Epithelial cell of proximal tubule (primary cell): ENCODE measurements at regions not wholly inside any gene's neighbourhood (a gene's known extent, or its start where the extent isn't known, plus 50 kb on each side); places are given as distances from the start of the nearest gene placed in this dataset.

Source experiments
- DNase-seq: peaks from one replicate; pipeline ENCODE4 v3.0.0-alpha.2; 2011; ENCODE audit warnings: low read depth
- H3K4me3 ChIP-seq: 2 replicates; pipeline ENCODE4 v1.5.1; 2011; ENCODE audit warnings: low read depth, mild to moderate bottlenecking, low read length
- CTCF ChIP-seq: conservative IDR thresholded peaks from 2 replicates; pipeline ENCODE4 v1.5.1; 2012; ENCODE audit warnings: low read depth, mild to moderate bottlenecking, low read length

DNA sequence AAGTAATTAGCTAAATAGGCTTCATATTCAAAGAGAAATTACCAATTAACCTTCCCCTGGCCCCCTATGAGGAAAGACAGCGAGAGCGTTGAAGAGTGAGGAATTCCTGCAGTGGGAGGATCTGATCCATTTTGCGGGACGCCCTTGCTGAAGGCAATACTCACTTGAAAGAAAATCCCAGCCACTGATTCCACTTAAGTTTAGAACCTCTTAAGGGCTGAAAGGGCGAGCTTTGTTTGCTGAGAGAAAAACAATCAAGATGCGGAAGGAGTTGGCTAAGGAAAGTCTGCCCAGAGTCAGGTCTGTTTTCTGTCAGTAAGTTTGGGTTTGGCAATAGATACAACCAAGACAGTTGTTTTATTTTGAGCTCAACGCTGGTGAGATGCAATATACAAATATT lies 102.8 kb upstream of the GBE1 start:
- H3K4me3 ChIP-seq, result no peak overlapping the region
- DNase-seq, result no peak
- no peak for TF ChIP-seq CTCF

GRCh38 chr3:81863756-81864155 lies 102.3 kb upstream of the GBE1 start:
- no peak for TF ChIP-seq CTCF
- H3K4me3 ChIP-seq, result no peak overlapping the region
- no peak for DNase-seq

DNA sequence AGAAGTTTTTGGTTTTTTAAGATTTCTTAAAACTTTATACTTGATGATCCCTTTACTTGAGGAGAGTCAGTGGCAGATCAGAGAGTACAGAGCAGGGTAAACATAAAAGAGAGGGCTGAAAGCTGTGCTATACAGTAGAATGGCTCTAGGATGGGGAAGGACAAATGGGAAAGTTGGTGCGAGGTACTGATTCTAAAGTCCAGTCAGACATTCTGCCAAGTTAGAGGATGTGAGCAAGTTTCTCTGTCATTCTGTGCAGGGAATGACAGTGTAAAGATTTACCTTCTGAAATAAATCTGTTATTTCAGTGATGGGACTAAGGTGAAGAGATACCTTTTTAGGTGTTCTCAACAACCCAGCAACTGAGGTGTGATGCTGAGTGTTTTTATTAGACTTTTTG lies 100.1 kb upstream of the GBE1 start:
- no peak overlapping the region for H3K4me3 ChIP-seq
- no peak for DNase-seq
- no peak for TF ChIP-seq CTCF

GRCh38 chr3:81859524-81859923 lies 98.1 kb upstream of the GBE1 start:
- no peak overlapping the region for H3K4me3 ChIP-seq
- no peak for DNase-seq
- TF ChIP-seq CTCF, result no peak

DNA sequence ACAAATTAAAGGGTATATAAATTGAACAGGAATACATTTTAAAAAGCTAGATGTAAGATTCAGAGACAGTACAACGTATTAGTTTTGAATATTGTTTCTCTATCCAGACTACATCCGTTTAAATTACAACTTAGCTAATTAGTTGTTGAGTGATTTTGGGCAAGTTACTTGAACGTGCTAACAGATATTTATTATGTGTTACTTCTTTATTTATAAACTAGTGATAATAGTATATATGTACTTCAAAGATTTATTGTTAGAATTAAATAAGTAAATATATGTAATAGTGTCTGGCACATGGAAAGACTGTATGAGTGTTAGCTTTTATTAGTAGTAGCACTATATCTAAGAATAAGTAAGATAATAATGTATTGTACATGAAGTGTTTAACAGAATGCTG lies 92.0 kb upstream of the GBE1 start:
- no peak overlapping the region for H3K4me3 ChIP-seq
- TF ChIP-seq CTCF, result no peak
- no peak for DNase-seq

DNA sequence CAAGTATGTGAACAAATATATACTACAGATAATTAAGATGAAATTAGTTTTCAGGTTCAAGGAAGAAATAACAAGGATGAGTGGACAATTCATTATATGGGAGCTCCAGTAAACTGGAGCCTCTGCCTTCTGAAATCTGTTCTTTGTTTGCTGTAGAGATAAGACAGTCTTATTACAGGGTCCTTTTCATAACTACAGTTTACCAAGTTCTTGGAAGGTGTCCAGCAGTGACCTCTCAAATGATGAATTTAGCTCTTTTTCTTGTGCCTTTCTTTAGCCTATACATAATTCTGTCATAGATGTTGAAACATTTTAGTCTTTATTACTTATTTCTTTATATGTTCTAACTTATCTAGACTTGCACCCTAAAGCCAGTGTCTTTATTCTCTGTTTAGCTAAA lies 89.7 kb upstream of the GBE1 start:
- no peak for TF ChIP-seq CTCF
- DNase-seq, result no peak
- no peak overlapping the region for H3K4me3 ChIP-seq

DNA sequence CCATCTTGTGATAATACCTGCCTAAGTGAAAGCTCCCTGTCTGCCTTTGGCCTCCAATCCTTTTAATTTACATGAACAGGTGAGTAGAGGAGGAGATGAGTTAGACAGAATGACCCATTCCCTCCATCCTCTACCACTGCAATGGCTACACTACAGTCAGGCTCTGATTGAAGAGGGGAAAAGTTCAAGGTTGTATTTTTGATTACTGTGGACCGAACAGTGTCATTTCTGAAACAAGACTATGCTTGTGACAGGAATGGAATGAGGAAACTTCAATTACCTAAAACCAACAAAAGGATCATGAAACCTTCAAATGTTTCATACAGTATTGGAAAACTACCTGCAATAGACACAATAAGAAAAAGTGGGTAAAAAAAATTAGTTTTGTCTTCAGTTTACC lies 85.5 kb upstream of the GBE1 start:
- no peak overlapping the region for H3K4me3 ChIP-seq
- no peak for DNase-seq
- no peak for TF ChIP-seq CTCF
